HEK293T (cell line): ENCODE measurements at regions not wholly inside any gene's neighbourhood (a gene's known extent, or its start where the extent isn't known, plus 50 kb on each side); places are given as distances from the start of the nearest gene placed in this dataset.
A peak's percentile ranks its signal among the peaks of the same experiment; 100 is the strongest.
"Not testable (repeated sequence)": the region's sequence is repeated elsewhere in the genome, so short reads cannot be mapped to it uniquely, and the experiment has no call there.

Source experiments
- CTCF ChIA-PET: fragments of 350-600 bp; formaldehyde crosslinking; extraction: SDS; loops from one replicate; lab custom pipeline; 2021; ENCODE audit warnings: antibody characterized with exemption, inconsistent platforms; lab: Yijun Ruan, JAX
- POLR2A ChIA-PET: fragments of 350-600 bp; formaldehyde crosslinking; extraction: SDS; loops from one replicate; lab custom pipeline; 2020; ENCODE audit warnings: antibody characterized with exemption, inconsistent platforms; lab: Yijun Ruan, JAX
- DNase-seq: peaks from one replicate; pipeline ENCODE4 v3.0.0; 2012; ENCODE audit warnings: mixed read lengths; ENCODE audit errors: extremely low spot score
- ARNT ChIP-seq: fragments of 450-650 bp; IDR thresholded peaks from 2 replicates; pipeline ENCODE4 v1.6.1; 2017; ENCODE audit warnings: mild to moderate bottlenecking
- BHLHE40 ChIP-seq: fragments of 450-650 bp; IDR thresholded peaks from 2 replicates; pipeline ENCODE4 v1.6.1; 2016; ENCODE audit warnings: mild to moderate bottlenecking, moderate library complexity, borderline replicate concordance
- CTBP1 ChIP-seq: fragments of 450-650 bp; IDR thresholded peaks from 2 replicates; pipeline ENCODE4 v1.6.1; 2016; ENCODE audit warnings: borderline replicate concordance
- ELF4 ChIP-seq: fragments of 450-650 bp; IDR thresholded peaks from 2 replicates; pipeline ENCODE4 v1.6.1; 2017; ENCODE audit warnings: antibody characterized with exemption
- FOXA1 ChIP-seq: fragments of 450-650 bp; IDR thresholded peaks from 2 replicates; pipeline ENCODE4 v1.6.1; 2016; ENCODE audit warnings: mild to moderate bottlenecking
- FOXK2 ChIP-seq: fragments of 450-650 bp; IDR thresholded peaks from 2 replicates; pipeline ENCODE4 v1.6.1; 2016; ENCODE audit warnings: mild to moderate bottlenecking
- FOXM1 ChIP-seq: fragments of 450-650 bp; IDR thresholded peaks from 2 replicates; pipeline ENCODE4 v1.6.1; 2017; ENCODE audit warnings: mild to moderate bottlenecking, borderline replicate concordance
- HDGF ChIP-seq: fragments of 450-650 bp; IDR thresholded peaks from 2 replicates; pipeline ENCODE4 v1.6.1; 2017; ENCODE audit warnings: antibody characterized with exemption, borderline replicate concordance
- L3MBTL2 ChIP-seq: fragments of 450-650 bp; conservative IDR thresholded peaks from 2 replicates; pipeline ENCODE4 v1.6.1; 2016; ENCODE audit warnings: mild to moderate bottlenecking
- LEF1 ChIP-seq: fragments of 450-650 bp; IDR thresholded peaks from 2 replicates; pipeline ENCODE4 v1.6.1; 2017; ENCODE audit warnings: mild to moderate bottlenecking, borderline replicate concordance
- NFRKB ChIP-seq: fragments of 450-650 bp; IDR thresholded peaks from 2 replicates; pipeline ENCODE4 v1.6.1; 2016; ENCODE audit warnings: mild to moderate bottlenecking, moderate library complexity
- PKNOX1 ChIP-seq: fragments of 450-650 bp; IDR thresholded peaks from 2 replicates; pipeline ENCODE4 v1.6.1; 2016
- SP1 ChIP-seq: fragments of 450-650 bp; IDR thresholded peaks from 2 replicates; pipeline ENCODE4 v1.6.1; 2017
- SUZ12 ChIP-seq: fragments of 450-650 bp; IDR thresholded peaks from 2 replicates; pipeline ENCODE4 v1.6.1; 2016; ENCODE audit warnings: mild to moderate bottlenecking
- TARDBP ChIP-seq: fragments of 450-650 bp; IDR thresholded peaks from 2 replicates; pipeline ENCODE4 v1.6.1; 2016
- ZNF384 ChIP-seq: fragments of 450-650 bp; IDR thresholded peaks from 2 replicates; pipeline ENCODE4 v1.6.1; 2016

- no peak for DNase-seq
- TF ChIP-seq PKNOX1, result peak; percentile 85
- no peak for TF ChIP-seq HDGF
- TF ChIP-seq FOXA1, result no peak
- TF ChIP-seq L3MBTL2, result no peak
- ChIA-PET CTCF (interaction anchor here (0.6 to 1.8 kb wide), 4 partner anchors 12 to 230 kb away, joined by 3 to 6 read pairs (median 4); no protein-coding TSS in a partner anchor), POLR2A (interaction anchor here (0.8 to 2.9 kb wide), 2 partner anchors 20 to 235 kb away, joined by 3 to 10 read pairs; partner anchors contain the start of gene SIM1)
Observed at GRCh38 chr6:100230115-100230952, 234.4 kb downstream of the SIM1 start.

- ChIA-PET POLR2A (interaction anchor here (0.8 to 2.9 kb wide), 2 partner anchors 19 to 236 kb away, joined by 3 to 10 read pairs; partner anchors contain the start of gene SIM1), CTCF (interaction anchor here (0.5 to 1.8 kb wide), 4 partner anchors 11 to 231 kb away, joined by 3 to 6 read pairs (median 4); no protein-coding TSS in a partner anchor)
- TF ChIP-seq ARNT (no peak), L3MBTL2 (no peak), FOXK2 (no peak), BHLHE40 (no peak), LEF1 (no peak), ELF4 (no peak), ZNF384 (no peak), NFRKB (no peak)
- DNase-seq, result no peak
Observed at GRCh38 chr6:100229512-100229911, 235.2 kb downstream of the SIM1 start.

GRCh38 chr6:100228834-100229441, 234.9 kb upstream of the MCHR2 start:
- no peak for TF ChIP-seq BHLHE40
- peak; percentile 96 for TF ChIP-seq PKNOX1
- TF ChIP-seq L3MBTL2, result peak; percentile 64; the same call in 1 of the 2 replicates
- peak; percentile 76 for DNase-seq
- POLR2A ChIA-PET, result interaction anchor here (1.0 to 2.9 kb wide), 2 partner anchors 10 to 236 kb away, joined by 3 to 10 read pairs; partner anchors contain the start of gene SIM1
- CTCF ChIA-PET, result interaction anchor here (0.5 to 1.8 kb wide), 2 partner anchors 120 to 232 kb away, joined by 3 to 6 read pairs; no protein-coding TSS in a partner anchor

GRCh38 chr6:100228437-100228833, 234.4 kb upstream of the MCHR2 start:
- no peak for DNase-seq
- POLR2A ChIA-PET, result interaction anchor here (1.0 to 2.9 kb wide), 2 partner anchors 9 to 237 kb away, joined by 3 to 10 read pairs; partner anchors contain the start of gene SIM1
- CTCF ChIA-PET, result no interaction called here
- no peak for TF ChIP-seq ELF4
- TF ChIP-seq NFRKB, result no peak
- TF ChIP-seq TARDBP, result no peak
- TF ChIP-seq ARNT, result no peak
- TF ChIP-seq FOXK2, result no peak
- TF ChIP-seq SUZ12, result no peak
- no peak for TF ChIP-seq PKNOX1
- no peak for TF ChIP-seq FOXA1
- no peak for TF ChIP-seq CTBP1
- no peak for TF ChIP-seq BHLHE40
- TF ChIP-seq LEF1, result no peak
- TF ChIP-seq SP1, result no peak
- TF ChIP-seq L3MBTL2, result no peak

GRCh38 chr6:100226811-100227210, 232.8 kb upstream of the MCHR2 start:
- TF ChIP-seq PKNOX1, result no peak
- no peak for TF ChIP-seq ARNT
- no peak for TF ChIP-seq ELF4
- TF ChIP-seq LEF1, result no peak
- TF ChIP-seq L3MBTL2, result no peak
- TF ChIP-seq ZNF384, result no peak
- TF ChIP-seq SUZ12, result no peak
- TF ChIP-seq FOXA1, result no peak
- TF ChIP-seq SP1, result no peak
- TF ChIP-seq FOXM1, result no peak
- no peak for TF ChIP-seq BHLHE40
- no peak for TF ChIP-seq HDGF
- no peak for TF ChIP-seq CTBP1
- no peak for TF ChIP-seq TARDBP
- no peak for TF ChIP-seq NFRKB
- TF ChIP-seq FOXK2, result no peak
- no peak for DNase-seq
- ChIA-PET CTCF (no interaction called here), POLR2A (no interaction called here)

- DNase-seq, POLR2A ChIA-PET, CTCF ChIA-PET: not testable (repeated sequence)
Observed at GRCh38 chr6:100223952-100224351, 229.9 kb upstream of the MCHR2 start.
